ENCODE measurements at regions not wholly inside any gene's neighbourhood (a gene's known extent, or its start where the extent isn't known, plus 50 kb on each side); places are given as distances from the start of the nearest gene placed in this dataset.

- H3K4me3 ChIP-seq (ENCODE audit: low read depth, poor library complexity, severe bottlenecking), result no peak overlapping the region
- TF ChIP-seq POLR2A (IDR thresholded peaks at IDR 0.05) (no peak), CTCF (IDR thresholded peaks at IDR 0.05) (no peak)
- WGBS, 2 donors, result 50 to 58% methylated on average over 16 of the region's 16 CpGs
- intact Hi-C loops (cut with DNase I; ENCODE audit: low total_unique reads), result no loop called here
- DNase-seq (ENCODE audit: low spot score in 2 of 2), result no peak
Observed at GRCh38 chr1:5456090-5456811, 536.0 kb downstream of the NPHP4 start.

GRCh38 chr1:5455651-5456050 lies 536.6 kb downstream of the NPHP4 start:
- TF ChIP-seq CTCF (IDR thresholded peaks at IDR 0.05) (no peak), POLR2A (IDR thresholded peaks at IDR 0.05) (no peak)
- WGBS, 2 donors, result 31 to 47% methylated on average over 8 of the region's 8 CpGs

GRCh38 chr1:5455056-5455455 lies 537.2 kb downstream of the NPHP4 start:
- 41 to 49% methylated on average over 9 of the region's 9 CpGs for WGBS, 2 donors
- DNase-seq (ENCODE audit: low spot score in 2 of 2), result no peak
- intact Hi-C loops (cut with DNase I; ENCODE audit: low total_unique reads), result no loop called here

More at GRCh38 chr1:5455651-5456050, 536.6 kb downstream of the NPHP4 start:
- no peak overlapping the region for H3K4me3 ChIP-seq (ENCODE audit: low read depth, poor library complexity, severe bottlenecking)
- intact Hi-C loops (cut with DNase I; ENCODE audit: low total_unique reads), result no loop called here
- DNase-seq (ENCODE audit: low spot score in 2 of 2), result no peak

GRCh38 chr1:5453347-5453746 lies 538.9 kb downstream of the NPHP4 start:
- WGBS, 2 donors, result 81 to 90% methylated on average over 8 of the region's 8 CpGs
- intact Hi-C loops (cut with DNase I; ENCODE audit: low total_unique reads), result no loop called here
- DNase-seq (ENCODE audit: low spot score in 2 of 2), result no peak
- H3K4me3 ChIP-seq (ENCODE audit: low read depth, poor library complexity, severe bottlenecking), result no peak overlapping the region
- TF ChIP-seq CTCF (IDR thresholded peaks at IDR 0.05) (no peak), POLR2A (IDR thresholded peaks at IDR 0.05) (no peak)

More at GRCh38 chr1:5455056-5455455, 537.2 kb downstream of the NPHP4 start:
- H3K4me3 ChIP-seq (ENCODE audit: low read depth, poor library complexity, severe bottlenecking), result no peak overlapping the region
- TF ChIP-seq POLR2A (IDR thresholded peaks at IDR 0.05) (no peak), CTCF (IDR thresholded peaks at IDR 0.05) (no peak)

- intact Hi-C loops (cut with DNase I; ENCODE audit: low total_unique reads), result no loop called here
- 66 to 73% methylated on average over 11 of the region's 11 CpGs for WGBS, 2 donors
- no peak for TF ChIP-seq POLR2A (IDR thresholded peaks at IDR 0.05)
- no peak for TF ChIP-seq CTCF (IDR thresholded peaks at IDR 0.05)
- no peak overlapping the region for H3K4me3 ChIP-seq (ENCODE audit: low read depth, poor library complexity, severe bottlenecking)
- DNase-seq (ENCODE audit: low spot score in 2 of 2), result no peak
Observed at GRCh38 chr1:5451671-5452070, 540.6 kb downstream of the NPHP4 start.

GRCh38 chr1:5448486-5448885 lies 543.7 kb downstream of the NPHP4 start:
- WGBS, 2 donors, result 73 to 79% methylated on average over 6 of the region's 6 CpGs
- no peak overlapping the region for H3K4me3 ChIP-seq (ENCODE audit: low read depth, poor library complexity, severe bottlenecking)
- no peak for DNase-seq (ENCODE audit: low spot score in 2 of 2)
- TF ChIP-seq CTCF (IDR thresholded peaks at IDR 0.05), result no peak
- TF ChIP-seq POLR2A (IDR thresholded peaks at IDR 0.05), result no peak
- intact Hi-C loops (cut with DNase I; ENCODE audit: low total_unique reads), result no loop called here

All from lower leg skin (tissue), 4 donors.